Ovary (tissue), 7 donors: ENCODE measurements at regions not wholly inside any gene's neighbourhood (a gene's known extent, or its start where the extent isn't known, plus 50 kb on each side); places are given as distances from the start of the nearest gene placed in this dataset.

Source experiments
- DNase-seq, 5 donors: peaks; one replicate each; pipeline ENCODE4 v3.0.0-alpha.2; 2019 to 2020
- H3K27ac ChIP-seq, 2 donors: fragments of 200-600 bp; one replicate each; pipeline versions ENCODE4 v1.5.1 to v1.8.0; 2019 to 2022
- H3K27me3 ChIP-seq: fragments of 200-600 bp; one replicate; pipeline ENCODE4 v1.8.0; 2022
- H3K36me3 ChIP-seq: fragments of 200-600 bp; sonication (generic); one replicate; pipeline ENCODE4 v1.5.1; 2019
- H3K4me1 ChIP-seq: one replicate; pipeline ENCODE4 v1.8.1; 2013; ENCODE audit warnings: mild to moderate bottlenecking, moderate library complexity; ENCODE audit not compliant: insufficient read depth
- H3K4me3 ChIP-seq: fragments of 200-600 bp; sonication (generic); one replicate; pipeline ENCODE4 v1.5.1; 2017
- H3K9me3 ChIP-seq, 2 donors: fragments of 200-600 bp in 1 of 2; sonication (generic) in 1 of 2; one replicate each; pipeline versions ENCODE4 v1.5.1 to v1.8.1; 2013 to 2019; ENCODE audit warnings: mild to moderate bottlenecking in 1 of 2, moderate library complexity in 1 of 2
- CTCF ChIP-seq, 3 donors: fragments of 450-650 bp in 2 of 3; fragments of 200-600 bp in 1 of 3; IDR thresholded peaks; one replicate each; pipeline versions ENCODE4 v1.5.1 to v1.8.0; 2016 to 2022; ENCODE audit warnings: antibody characterized with exemption in 3 of 3, mild to moderate bottlenecking in 1 of 3
- EP300 ChIP-seq: sonication (generic); formaldehyde crosslinking; IDR thresholded peaks from one replicate; pipeline ENCODE4 v1.6.1; 2017; ENCODE audit warnings: antibody characterized with exemption
- POLR2A ChIP-seq: fragments of 450-650 bp; IDR thresholded peaks from one replicate; pipeline ENCODE4 v1.6.1; 2017; ENCODE audit warnings: antibody characterized with exemption, mild to moderate bottlenecking, moderate library complexity
- WGBS, 3 donors: extraction: QIAGEN DNeasy Blood & Tissue Kit in 1 of 3; methylation state at CpG; one replicate each; pipeline versions ENCODE4 v1.1.5 to v1.1.7; 2013 to 2017; 5-methylcytosine and 5-hydroxymethylcytosine counted together
- intact Hi-C, 4 donors: fragments of 100-400 bp; cut with DNase I; formaldehyde crosslinking; loops; one replicate each; pipeline versions ENCODE4 v1.11.0 to v1.15.1; 2022 to 2023
- donor health status: DM: no; HTN: no; CAD: no; lungs with moderate emphysema.
- donor health status: DM: no; HTN: no; CAD: no.
- donor health status: Bipolar disorder and iron deficiency.
- donor health status: DM: no; HTN: no; CAD: no.
- donor health status: DM: yes; HTN: yes; CAD: no.

GRCh38 chr6:168887621-168888020 is 366.0 kb downstream of the THBS2 start:
- no peak for TF ChIP-seq EP300
- no peak for TF ChIP-seq POLR2A
- TF ChIP-seq CTCF (IDR thresholded peaks at IDR 0.05), result no peak
- Histone ChIP-seq H3K27ac (no peak overlapping the region), H3K36me3 (no peaks in the 10 kb centered on the region), H3K4me3 (no peak overlapping the region), H3K27me3 (no peaks in the 10 kb centered on the region), H3K9me3 (no peaks in the 10 kb centered on the region), H3K4me1 (peaks cover 2% of the 10 kb centered on the region)
- no peak for DNase-seq
- WGBS, 3 donors, result 83 to 87% (median 85%) methylated on average over 10 of the region's 10 CpGs
- intact Hi-C loops, result loop anchor here in 2 of 4 donors (10.0 kb wide), 2 partner anchors 263 to 433 kb away; no protein-coding TSS in a partner anchor

GRCh38 chr6:168886964-168887363 is 366.7 kb downstream of the THBS2 start:
- H3K36me3 ChIP-seq, result no peaks in the 10 kb centered on the region
- no peak overlapping the region for H3K4me3 ChIP-seq
- intact Hi-C loops, result loop anchor here in 2 of 4 donors (10.0 kb wide), 2 partner anchors 262 to 432 kb away; no protein-coding TSS in a partner anchor
- H3K4me1 ChIP-seq, result peaks cover 2% of the 10 kb centered on the region
- no peaks in the 10 kb centered on the region for H3K9me3 ChIP-seq
- no peaks in the 10 kb centered on the region for H3K27me3 ChIP-seq
- TF ChIP-seq EP300 (no peak), CTCF (IDR thresholded peaks at IDR 0.05) (no peak), POLR2A (no peak)
- WGBS, 3 donors, result 62 to 67% (median 65%) methylated on average over 12 of the region's 12 CpGs
- no peak overlapping the region for H3K27ac ChIP-seq
- no peak for DNase-seq

GRCh38 chr6:168885751-168886742 is 367.6 kb downstream of the THBS2 start:
- Histone ChIP-seq H3K27me3 (no peaks in the 10 kb centered on the region), H3K9me3 (no peaks in the 10 kb centered on the region), H3K27ac (no peak overlapping the region), H3K4me1 (peaks cover 2% of the 10 kb centered on the region), H3K36me3 (no peaks in the 10 kb centered on the region), H3K4me3 (no peak overlapping the region)
- WGBS, 3 donors, result 91 to 94% (median 93%) methylated on average over 51 of the region's 51 CpGs
- intact Hi-C loops, result loop anchor here (2.0 to 10.0 kb wide), 4 partner anchors 261 to 515 kb away; no protein-coding TSS in a partner anchor
- TF ChIP-seq EP300 (no peak), POLR2A (no peak), CTCF (IDR thresholded peaks at IDR 0.05) (no peak)
- DNase-seq, result peak in 1 of 5 donors; percentile 10

GRCh38 chr6:168885196-168885595 is 368.4 kb downstream of the THBS2 start:
- no peak overlapping the region for H3K4me3 ChIP-seq
- WGBS, 3 donors, result 85 to 91% (median 88%) methylated on average over 9 of the region's 9 CpGs
- no peaks in the 10 kb centered on the region for H3K36me3 ChIP-seq
- H3K4me1 ChIP-seq, result peaks cover 2% of the 10 kb centered on the region
- TF ChIP-seq CTCF (IDR thresholded peaks at IDR 0.05) (no peak), EP300 (no peak), POLR2A (no peak)
- intact Hi-C loops, result loop anchor here (2.0 to 10.0 kb wide), 4 partner anchors 260 to 514 kb away; no protein-coding TSS in a partner anchor
- H3K27me3 ChIP-seq, result no peaks in the 10 kb centered on the region
- H3K27ac ChIP-seq, result no peak overlapping the region
- H3K9me3 ChIP-seq, result no peaks in the 10 kb centered on the region
- DNase-seq, result no peak
